ENCODE measurements at regions not wholly inside any gene's neighbourhood (a gene's known extent, or its start where the extent isn't known, plus 50 kb on each side); places are given as distances from the start of the nearest gene placed in this dataset.
A peak's percentile ranks its signal among the peaks of the same experiment; 100 is the strongest.
"Not testable (repeated sequence)": the region's sequence is repeated elsewhere in the genome, so short reads cannot be mapped to it uniquely, and the experiment has no call there.

DNA sequence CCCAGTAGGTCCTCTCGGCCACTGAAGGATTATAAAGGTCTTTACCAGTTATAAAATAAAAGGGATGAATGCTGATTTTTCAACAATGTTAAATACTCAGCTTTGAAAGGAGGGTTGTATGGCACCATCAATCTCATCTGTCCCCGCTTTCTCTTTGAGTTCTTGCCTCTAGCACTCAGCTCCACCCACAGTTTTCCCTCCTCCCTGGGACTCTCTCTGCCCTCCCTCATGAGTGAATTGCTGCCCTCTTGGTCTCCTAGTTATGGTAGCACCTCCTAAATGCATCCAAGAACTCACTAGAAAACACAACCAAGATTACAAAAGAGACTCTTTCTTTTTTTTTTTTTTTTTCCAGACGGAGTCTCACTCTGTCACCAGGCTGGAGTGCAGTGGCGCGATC is 91.0 kb downstream of the TEX35 start:
- 92 to 99% (median 95%) methylated on average over 5 of the region's 5 CpGs for WGBS, 3 donors
- intact Hi-C loops (cut with DNase I) = no loop called here
- Histone ChIP-seq H3K4me3 (no peak overlapping the region), H3K4me1 (no peaks in the 10 kb centered on the region), H3K27me3 (ENCODE audit: insufficient read depth in 3 of 3, low read length in 2 of 3) (no peaks in the 10 kb centered on the region), H3K36me3 (ENCODE audit: insufficient read depth in 1 of 2, low read depth in 1 of 2) (no peaks in the 10 kb centered on the region), H3K9me3 (no peaks in the 10 kb centered on the region), H3K27ac (no peak overlapping the region)
- DNase-seq (no peak), ATAC-seq (no peak)
- TF ChIP-seq, protein P1, sequence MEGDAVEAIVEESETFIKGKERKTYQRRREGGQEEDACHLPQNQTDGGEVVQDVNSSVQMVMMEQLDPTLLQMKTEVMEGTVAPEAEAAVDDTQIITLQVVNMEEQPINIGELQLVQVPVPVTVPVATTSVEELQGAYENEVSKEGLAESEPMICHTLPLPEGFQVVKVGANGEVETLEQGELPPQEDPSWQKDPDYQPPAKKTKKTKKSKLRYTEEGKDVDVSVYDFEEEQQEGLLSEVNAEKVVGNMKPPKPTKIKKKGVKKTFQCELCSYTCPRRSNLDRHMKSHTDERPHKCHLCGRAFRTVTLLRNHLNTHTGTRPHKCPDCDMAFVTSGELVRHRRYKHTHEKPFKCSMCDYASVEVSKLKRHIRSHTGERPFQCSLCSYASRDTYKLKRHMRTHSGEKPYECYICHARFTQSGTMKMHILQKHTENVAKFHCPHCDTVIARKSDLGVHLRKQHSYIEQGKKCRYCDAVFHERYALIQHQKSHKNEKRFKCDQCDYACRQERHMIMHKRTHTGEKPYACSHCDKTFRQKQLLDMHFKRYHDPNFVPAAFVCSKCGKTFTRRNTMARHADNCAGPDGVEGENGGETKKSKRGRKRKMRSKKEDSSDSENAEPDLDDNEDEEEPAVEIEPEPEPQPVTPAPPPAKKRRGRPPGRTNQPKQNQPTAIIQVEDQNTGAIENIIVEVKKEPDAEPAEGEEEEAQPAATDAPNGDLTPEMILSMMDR (IDR thresholded peaks at IDR 0.05) = no peak

DNA sequence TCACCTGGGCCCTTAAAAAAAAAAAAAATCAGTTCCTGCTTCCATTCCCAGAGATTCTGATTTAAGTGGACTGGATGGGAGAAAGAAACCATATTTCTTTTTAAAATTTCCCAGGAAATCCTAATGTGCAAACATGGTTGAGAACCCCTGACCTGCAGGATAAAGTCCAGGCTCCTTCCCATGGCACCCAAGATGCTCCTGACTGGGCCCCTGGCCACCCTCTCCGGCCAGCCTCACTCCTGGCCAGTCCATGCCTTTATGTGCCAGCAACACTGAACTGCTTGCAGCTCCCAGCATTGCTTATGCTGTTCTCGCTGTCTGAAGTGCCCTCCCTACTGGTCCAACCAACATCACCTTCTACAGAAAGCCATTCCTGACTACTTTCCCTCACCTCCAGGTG is 93.9 kb downstream of the TEX35 start:
- intact Hi-C loops (cut with DNase I) = no loop called here
- H3K9me3 ChIP-seq = no peaks in the 10 kb centered on the region
- no peak overlapping the region for H3K4me3 ChIP-seq
- DNase-seq (no peak), ATAC-seq (no peak)
- no peak overlapping the region for H3K27ac ChIP-seq
- TF ChIP-seq, protein P1 (IDR thresholded peaks at IDR 0.05) = no peak
- H3K36me3 ChIP-seq (ENCODE audit: insufficient read depth in 1 of 2, low read depth in 1 of 2) = no peaks in the 10 kb centered on the region
- 88 to 100% (median 93%) methylated on average over 2 of the region's 2 CpGs for WGBS, 3 donors
- no peaks in the 10 kb centered on the region for H3K27me3 ChIP-seq (ENCODE audit: insufficient read depth in 3 of 3, low read length in 2 of 3)
- H3K4me1 ChIP-seq = no peaks in the 10 kb centered on the region

GRCh38 chr1:178607718-178608408 is 95.0 kb downstream of the TEX35 start:
- TF ChIP-seq, protein P1 (IDR thresholded peaks at IDR 0.05) = no peak
- intact Hi-C loops (cut with DNase I) = no loop called here
- ATAC-seq (no peak), DNase-seq (no peak)
- no peaks in the 10 kb centered on the region for H3K9me3 ChIP-seq
- 85 to 90% (median 89%) methylated on average over 6 of the region's 6 CpGs for WGBS, 3 donors
- H3K4me3 ChIP-seq = no peak overlapping the region
- H3K27me3 ChIP-seq (ENCODE audit: insufficient read depth in 3 of 3, low read length in 2 of 3) = no peaks in the 10 kb centered on the region
- H3K4me1 ChIP-seq = no peaks in the 10 kb centered on the region
- H3K36me3 ChIP-seq (ENCODE audit: insufficient read depth in 1 of 2, low read depth in 1 of 2) = no peaks in the 10 kb centered on the region
- no peak overlapping the region for H3K27ac ChIP-seq

DNA sequence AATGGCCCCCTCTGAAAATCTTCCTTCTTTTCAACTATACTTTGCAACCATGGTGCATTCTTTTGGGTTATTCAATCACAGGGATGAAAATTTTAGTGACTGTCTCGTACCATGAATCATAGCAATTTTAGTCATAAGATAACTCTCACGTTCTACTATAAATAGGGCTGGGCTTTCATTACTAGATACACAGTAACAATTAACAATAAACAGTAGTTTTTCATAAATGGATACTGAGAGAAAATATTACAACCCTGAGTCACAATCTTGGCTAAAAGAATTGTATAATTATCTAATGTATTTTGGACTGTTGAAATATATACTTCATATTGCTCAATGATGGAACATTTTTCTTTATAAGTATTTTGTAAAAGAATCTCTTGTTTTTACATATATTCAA is 96.1 kb downstream of the TEX35 start:
- H3K4me3 ChIP-seq = no peak overlapping the region
- DNase-seq (no peak), ATAC-seq (peak in 1 of 4 donors; percentile 33)
- no peaks in the 10 kb centered on the region for H3K27me3 ChIP-seq (ENCODE audit: insufficient read depth in 3 of 3, low read length in 2 of 3)
- H3K4me1 ChIP-seq = no peaks in the 10 kb centered on the region
- H3K36me3 ChIP-seq (ENCODE audit: insufficient read depth in 1 of 2, low read depth in 1 of 2) = no peaks in the 10 kb centered on the region
- TF ChIP-seq, protein P1 (IDR thresholded peaks at IDR 0.05) = no peak
- no peak overlapping the region for H3K27ac ChIP-seq
- intact Hi-C loops (cut with DNase I) = no loop called here
- H3K9me3 ChIP-seq = no peaks in the 10 kb centered on the region
- 54 to 67% (median 61%) methylated on average over 2 of the region's 2 CpGs for WGBS, 3 donors

DNA sequence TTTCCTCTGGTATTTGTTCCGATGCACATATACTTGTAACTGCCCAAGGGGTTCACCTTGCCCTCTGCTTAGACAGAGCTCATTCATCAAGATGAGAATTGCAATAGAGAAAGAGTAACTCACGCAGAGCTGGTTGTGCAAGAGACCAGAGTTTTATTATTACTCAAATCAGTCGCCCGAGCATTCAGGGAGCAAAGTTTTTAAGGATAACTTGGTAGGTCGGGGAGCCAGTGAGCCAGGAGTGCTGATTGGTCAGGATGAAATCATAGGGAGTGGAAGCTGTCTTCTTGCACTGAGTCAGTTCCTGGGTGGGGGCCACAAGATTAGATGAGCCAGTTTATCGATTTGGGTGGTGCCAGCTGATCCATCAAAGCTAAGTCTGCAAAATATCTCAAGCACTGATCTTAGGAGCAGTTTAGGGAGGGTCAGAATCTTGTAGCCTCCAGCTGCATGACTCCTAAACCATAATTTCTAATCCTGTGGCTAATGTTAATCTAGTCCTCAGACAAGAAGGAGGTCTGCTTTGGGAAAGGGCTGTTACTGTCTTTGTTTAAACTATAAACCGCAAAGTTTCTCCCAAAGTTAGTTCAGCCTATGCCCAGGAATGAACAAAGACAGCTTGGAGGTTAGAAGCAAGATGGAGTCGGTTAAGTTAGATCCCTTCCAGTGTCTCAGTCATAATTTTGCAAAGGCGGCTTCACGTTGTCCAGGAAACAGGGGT is 97.9 kb downstream of the TEX35 start:
- H3K27me3 ChIP-seq (ENCODE audit: insufficient read depth in 3 of 3, low read length in 2 of 3); DNase-seq; H3K4me1 ChIP-seq; intact Hi-C loops (cut with DNase I); H3K4me3 ChIP-seq; ATAC-seq; H3K9me3 ChIP-seq; H3K36me3 ChIP-seq (ENCODE audit: insufficient read depth in 1 of 2, low read depth in 1 of 2); H3K27ac ChIP-seq: not testable (repeated sequence)
- WGBS, 3 donors = 84 to 85% (median 85%) methylated on average over 10 of the region's 10 CpGs

Measured in psoas muscle (tissue), 7 donors.